Stimulated activated naive CD4-positive, alpha-beta T cell (primary cell): ENCODE measurements at regions not wholly inside any gene's neighbourhood (a gene's known extent, or its start where the extent isn't known, plus 50 kb on each side); places are given as distances from the start of the nearest gene placed in this dataset.

ENCODE experiments used
- DNase-seq, 6 experiments: peaks; one replicate each; lab custom pipeline; 2025; lab: John Stamatoyannopoulos, UW

- DNase-seq: no peak
These were observed 61.3 kb upstream of the DDHD1 start for GRCh38 chr14:53214384-53214783.

DNA sequence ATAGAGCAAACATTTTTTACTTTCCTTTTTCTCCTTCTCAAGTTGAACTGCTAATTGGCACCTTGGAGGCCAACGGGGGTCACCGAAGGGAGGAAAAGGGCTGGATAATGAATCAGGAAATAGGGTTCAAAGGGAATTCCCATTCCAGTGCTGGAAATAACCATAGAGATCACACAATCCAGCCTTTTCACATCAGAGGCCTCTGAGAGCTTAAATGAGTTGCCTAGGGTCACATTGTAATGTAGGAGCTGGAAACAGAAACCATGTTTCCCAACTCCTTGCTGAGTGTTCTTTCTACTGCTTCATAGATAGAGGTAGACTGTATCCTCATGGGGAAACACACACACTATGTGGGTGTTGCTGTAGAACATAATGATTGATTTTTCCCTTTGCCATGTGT, 60.6 kb upstream of the DDHD1 start:
- DNase-seq: no peak

DNA sequence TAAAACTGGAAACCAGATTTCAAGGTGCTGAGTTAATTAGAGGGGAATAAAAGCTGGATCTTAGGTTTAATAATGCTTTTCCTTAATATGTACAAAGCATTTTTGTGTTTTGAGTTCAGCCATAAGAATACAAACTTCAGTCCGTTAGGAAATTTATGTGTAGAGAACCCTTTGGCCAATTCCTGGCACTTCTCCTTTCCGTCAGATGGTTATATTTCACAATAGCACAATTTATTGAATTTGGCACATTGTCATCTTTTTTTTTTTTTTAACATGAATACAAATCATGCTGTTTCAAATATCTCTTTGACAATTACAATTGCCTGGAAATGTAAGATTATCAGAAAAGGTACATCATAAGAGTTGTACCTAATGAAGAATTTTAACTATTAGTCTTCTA, 56.2 kb upstream of the DDHD1 start:
- DNase-seq: no peak
